Esophagus squamous epithelium (tissue), 4 donors: ENCODE measurements at regions not wholly inside any gene's neighbourhood (a gene's known extent, or its start where the extent isn't known, plus 50 kb on each side); places are given as distances from the start of the nearest gene placed in this dataset.

Experiments
- POLR2A ChIP-seq, 4 donors: fragments of 450-650 bp; IDR thresholded peaks; one replicate each; pipeline ENCODE4 v1.6.1; 2017; ENCODE audit warnings: antibody characterized with exemption in 4 of 4, mild to moderate bottlenecking in 4 of 4, moderate library complexity in 3 of 4
- TF ChIP-seq, protein P1 (sequence below), 6 experiments: fragments of 450-650 bp in 4 of 6; fragments of 200-600 bp in 2 of 6; sonication (generic) in 2 of 6; IDR thresholded peaks; one replicate each; pipeline ENCODE4 v1.5.1; 2016 to 2019; ENCODE audit warnings: antibody characterized with exemption in 6 of 6, mild to moderate bottlenecking in 4 of 6, moderate library complexity in 4 of 6

DNA sequence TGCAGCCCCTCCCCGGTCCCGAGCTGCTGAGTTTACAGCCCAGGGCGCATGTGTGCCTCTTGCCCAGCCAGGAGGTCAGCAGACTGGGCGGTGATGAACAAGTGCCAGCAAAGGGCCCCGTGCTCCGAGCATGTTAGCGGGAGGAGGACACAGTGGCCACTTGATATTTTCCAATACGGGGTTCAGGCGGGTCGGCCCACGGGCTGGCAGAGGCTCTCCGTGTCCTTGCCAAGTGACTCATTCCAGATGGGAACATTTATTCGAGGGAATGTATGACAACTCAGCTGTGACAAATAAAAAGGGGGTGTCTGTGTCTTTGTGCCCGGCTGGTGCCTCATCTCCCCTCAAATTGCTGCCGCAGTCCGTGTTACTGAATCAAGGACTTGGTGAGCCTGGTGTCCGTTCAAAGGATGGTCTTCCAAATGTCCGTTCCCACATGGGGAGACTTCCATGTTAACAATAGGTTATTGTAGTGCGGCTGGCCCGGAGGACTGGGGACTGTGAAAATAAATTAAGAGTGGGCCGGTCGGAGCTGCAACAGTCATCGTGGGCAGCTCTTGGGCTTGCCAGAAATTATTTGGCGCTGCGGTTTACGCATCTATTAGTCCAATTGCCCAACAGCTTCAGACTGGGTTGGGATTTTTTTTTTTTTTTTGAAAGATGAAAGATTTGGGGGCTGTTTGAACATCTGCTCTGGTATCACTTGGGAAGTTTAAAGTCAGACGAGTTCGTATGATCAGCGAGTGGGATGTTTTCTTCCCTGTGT, 174.0 kb upstream of the CIBAR2 start:
- TF ChIP-seq, protein P1, sequence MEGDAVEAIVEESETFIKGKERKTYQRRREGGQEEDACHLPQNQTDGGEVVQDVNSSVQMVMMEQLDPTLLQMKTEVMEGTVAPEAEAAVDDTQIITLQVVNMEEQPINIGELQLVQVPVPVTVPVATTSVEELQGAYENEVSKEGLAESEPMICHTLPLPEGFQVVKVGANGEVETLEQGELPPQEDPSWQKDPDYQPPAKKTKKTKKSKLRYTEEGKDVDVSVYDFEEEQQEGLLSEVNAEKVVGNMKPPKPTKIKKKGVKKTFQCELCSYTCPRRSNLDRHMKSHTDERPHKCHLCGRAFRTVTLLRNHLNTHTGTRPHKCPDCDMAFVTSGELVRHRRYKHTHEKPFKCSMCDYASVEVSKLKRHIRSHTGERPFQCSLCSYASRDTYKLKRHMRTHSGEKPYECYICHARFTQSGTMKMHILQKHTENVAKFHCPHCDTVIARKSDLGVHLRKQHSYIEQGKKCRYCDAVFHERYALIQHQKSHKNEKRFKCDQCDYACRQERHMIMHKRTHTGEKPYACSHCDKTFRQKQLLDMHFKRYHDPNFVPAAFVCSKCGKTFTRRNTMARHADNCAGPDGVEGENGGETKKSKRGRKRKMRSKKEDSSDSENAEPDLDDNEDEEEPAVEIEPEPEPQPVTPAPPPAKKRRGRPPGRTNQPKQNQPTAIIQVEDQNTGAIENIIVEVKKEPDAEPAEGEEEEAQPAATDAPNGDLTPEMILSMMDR (IDR thresholded peaks at IDR 0.05) = no peak
- no peak for TF ChIP-seq POLR2A (IDR thresholded peaks at IDR 0.05)
